ENCODE measurements at regions not wholly inside any gene's neighbourhood (a gene's known extent, or its start where the extent isn't known, plus 50 kb on each side); places are given as distances from the start of the nearest gene placed in this dataset.

GRCh38 chr4:82069883-82070638 lies 303.7 kb downstream of the HNRNPD start:
- TF ChIP-seq HDAC2 (IDR thresholded peaks at IDR 0.05) (no peak), GATAD2B (conservative IDR thresholded peaks at IDR 0.05; ENCODE audit: low read depth) (no peak), BMI1 (IDR thresholded peaks at IDR 0.05; ENCODE audit: borderline replicate concordance) (no peak), POU2F2 (IDR thresholded peaks at IDR 0.05; ENCODE audit: borderline replicate concordance, low read depth, low read length) (no peak), MTA3 (IDR thresholded peaks at IDR 0.05; ENCODE audit: borderline replicate concordance, low read length) (no peak), SPI1 (IDR thresholded peaks at IDR 0.05; ENCODE audit: borderline replicate concordance, insufficient read depth, low read depth, low read length) (no peak), MXI1 (IDR thresholded peaks at IDR 0.05; ENCODE audit: low read depth, low read length) (no peak), ZBTB33 (IDR thresholded peaks at IDR 0.05) (no peak), ZNF24 (IDR thresholded peaks at IDR 0.05) (no peak), SKIL (IDR thresholded peaks at IDR 0.05; ENCODE audit: low read depth, poor library complexity, severe bottlenecking) (no peak), CTCF (IDR thresholded peaks at IDR 0.05 in 2 of 3, conservative IDR thresholded peaks at IDR 0.05 in 1 of 3; ENCODE audit: control insufficient read depth in 2 of 3, extremely low read depth in 1 of 3, insufficient read depth in 1 of 3, low read depth in 3 of 3, low read length in 3 of 3) (no peak), MTA2 (IDR thresholded peaks at IDR 0.05; ENCODE audit: low read depth) (no peak), KAT2A (conservative IDR thresholded peaks at IDR 0.05; ENCODE audit: control insufficient read depth, low read depth, low read length) (no peak), ZBED1 (IDR thresholded peaks at IDR 0.05; ENCODE audit: borderline replicate concordance) (no peak)
- 48% methylated on average over 4 of the region's 4 CpGs for WGBS (ENCODE audit: insufficient coverage, insufficient replicate concordance, low lambda C conversion rate, missing lambda C conversion rate)
- Histone ChIP-seq H3K27me3 (replicated peaks in 1 of 2; ENCODE audit: control insufficient read depth in 2 of 2, insufficient read depth in 2 of 2, low read length in 1 of 2) (no peaks in the 10 kb centered on the region; a peak in 1 of 4 replicates), H3K4me3 (no peak overlapping the region), H3K9ac (ENCODE audit: control insufficient read depth, insufficient read depth, low read length) (no peak overlapping the region), H3K27ac (ENCODE audit: control insufficient read depth, insufficient read depth) (no peak overlapping the region), H3K4me2 (ENCODE audit: control insufficient read depth, insufficient read depth) (no peak overlapping the region), H2AFZ (ENCODE audit: control insufficient read depth, low read depth, low read length) (no peak overlapping the region), H3K36me3 (ENCODE audit: control insufficient read depth in 2 of 2, insufficient read depth in 2 of 2, low read length in 1 of 2) (no peaks in the 10 kb centered on the region), H3K4me1 (ENCODE audit: control insufficient read depth, insufficient read depth, low read length) (no peaks in the 10 kb centered on the region), H3K9me3 (replicated peaks; ENCODE audit: control insufficient read depth, insufficient read depth, low read length) (no peaks in the 10 kb centered on the region), H3K79me2 (ENCODE audit: control insufficient read depth, insufficient read depth, low read length) (no peaks in the 10 kb centered on the region), H4K20me1 (ENCODE audit: control insufficient read depth, insufficient read depth) (no peaks in the 10 kb centered on the region)
- ChIA-PET SMC1A (ENCODE audit: uncharacterized antibody, unreplicated experiment) (no interaction called here), POLR2A (no interaction called here), RAD21 (ENCODE audit: unreplicated experiment) (no interaction called here), CTCF (no interaction called here)
- ATAC-seq (no peak), DNase-seq (ENCODE audit: low read depth, low spot score) (no peak), FAIRE-seq (no peak)
- no TSS peak for BruUV-seq (replicated peaks)
- in situ Hi-C loops (cut with MboI) (no loop called here), intact Hi-C loops (cut with micrococcal nuclease; ENCODE audit: unreplicated experiment) (no loop called here)

Measured in GM12878 (cell line).